Heart left ventricle (tissue), 13 donors: ENCODE measurements at regions not wholly inside any gene's neighbourhood (a gene's known extent, or its start where the extent isn't known, plus 50 kb on each side); places are given as distances from the start of the nearest gene placed in this dataset.

Source experiments
- CTCF ChIP-seq, 12 donors: fragments of 200-600 bp; sonication (generic) in 4 of 12; IDR thresholded peaks; one replicate each; pipeline versions ENCODE4 v1.5.0 to v1.8.0; 2018 to 2022; ENCODE audit warnings: antibody characterized with exemption in 12 of 12, mild to moderate bottlenecking in 5 of 12
- POLR2A ChIP-seq, 2 donors: fragments of 450-650 bp; IDR thresholded peaks; one replicate each; pipeline ENCODE4 v1.6.1; 2017; ENCODE audit warnings: antibody characterized with exemption in 2 of 2, mild to moderate bottlenecking in 2 of 2, moderate library complexity in 2 of 2
- donor health status: ischemic (EF 13 %, LVEDD 7.1; RV severe dilation, severe dysfunction).
- donor health status: DM: no; HTN: yes; CAD: no.
- donor health status: DM: no; HTN: no; CAD: no.
- donor health status: ischemic (EF 25% LVEDD 6.9; RV normal size, moderate dysfunction).
- donor health status: ischemic (EF 25% LVEDD 5.7; RV mildly dilated, moderate dysfunction).
- donor health status: ischemic (EF 35%, LVEDD 5.7; RV mildly dilated, moderate dysfunction).
- donor health status: nonischemic (EF 11% LVEDD 7.7; RV severe dilation, severe dysfunction).
- donor health status: DM: yes; HTN: yes; CAD: no.
- donor health status: PGD.
- donor health status: ischemic (EF 29% LVEDD 5.4; RV normal size, mild dysfunction).
- donor health status: nonischemic (EF 23%, LVEDD 6.1; RV moderate dilation, normal function).

GRCh38 chr16:16884451-16884850 lies 505.5 kb downstream of the NPIPA7 start:
- no peak for TF ChIP-seq CTCF (IDR thresholded peaks at IDR 0.05)
- TF ChIP-seq POLR2A (IDR thresholded peaks at IDR 0.05): no peak
